Activated naive CD4-positive, alpha-beta T cell treated with anti-CD3 and anti-CD28 coated beads for 36 hours (primary cell): ENCODE measurements at regions not wholly inside any gene's neighbourhood (a gene's known extent, or its start where the extent isn't known, plus 50 kb on each side); places are given as distances from the start of the nearest gene placed in this dataset.
"Not testable (repeated sequence)": the region's sequence is repeated elsewhere in the genome, so short reads cannot be mapped to it uniquely, and the experiment has no call there.

ENCODE experiments used
- CTCF ChIA-PET: fragments of 350-600 bp; sonication (Branson Sonifier 250); formaldehyde crosslinking; loops from one replicate; lab custom pipeline; 2021; ENCODE audit warnings: antibody characterized with exemption; lab: Charles Lee
- DNase-seq: peaks from one replicate; pipeline ENCODE4 v3.0.0-alpha.2; 2020
- H3K27ac Mint-ChIP-seq: one replicate; pipeline ENCODE4 v1.8.0; 2021; ENCODE audit warnings: mild to moderate bottlenecking, mixed read lengths
- H3K27me3 Mint-ChIP-seq: one replicate; pipeline ENCODE4 v1.8.0; 2021; ENCODE audit warnings: low read depth, mixed read lengths
- H3K36me3 Mint-ChIP-seq: one replicate; pipeline ENCODE4 v1.8.0; 2021; ENCODE audit warnings: low read depth, mixed read lengths
- H3K4me1 Mint-ChIP-seq: one replicate; pipeline ENCODE4 v1.8.0; 2021; ENCODE audit warnings: low read depth, mixed read lengths
- H3K4me3 Mint-ChIP-seq: one replicate; pipeline ENCODE4 v1.8.0; 2021; ENCODE audit warnings: mild to moderate bottlenecking, moderate library complexity, mixed read lengths
- H3K9me3 Mint-ChIP-seq: one replicate; pipeline ENCODE4 v1.8.0; 2021; ENCODE audit warnings: mixed read lengths
- intact Hi-C: fragments of 100-400 bp; cut with micrococcal nuclease; formaldehyde crosslinking; loops from one replicate; pipeline ENCODE4 v1.15.1; 2023

GRCh38 chrY:16124630-16125317 is 1600.4 kb downstream of the NLGN4Y start:
- CTCF ChIA-PET = no interaction called here
- no peaks in the 10 kb centered on the region for H3K36me3 Mint-ChIP-seq
- DNase-seq = no peak
- H3K27me3 Mint-ChIP-seq = no peaks in the 10 kb centered on the region
- intact Hi-C loops = no loop called here
- peaks cover 3% of the 10 kb centered on the region for H3K9me3 Mint-ChIP-seq
- no peaks in the 10 kb centered on the region for H3K4me1 Mint-ChIP-seq
- no peak overlapping the region for H3K4me3 Mint-ChIP-seq
- no peak overlapping the region for H3K27ac Mint-ChIP-seq

DNA sequence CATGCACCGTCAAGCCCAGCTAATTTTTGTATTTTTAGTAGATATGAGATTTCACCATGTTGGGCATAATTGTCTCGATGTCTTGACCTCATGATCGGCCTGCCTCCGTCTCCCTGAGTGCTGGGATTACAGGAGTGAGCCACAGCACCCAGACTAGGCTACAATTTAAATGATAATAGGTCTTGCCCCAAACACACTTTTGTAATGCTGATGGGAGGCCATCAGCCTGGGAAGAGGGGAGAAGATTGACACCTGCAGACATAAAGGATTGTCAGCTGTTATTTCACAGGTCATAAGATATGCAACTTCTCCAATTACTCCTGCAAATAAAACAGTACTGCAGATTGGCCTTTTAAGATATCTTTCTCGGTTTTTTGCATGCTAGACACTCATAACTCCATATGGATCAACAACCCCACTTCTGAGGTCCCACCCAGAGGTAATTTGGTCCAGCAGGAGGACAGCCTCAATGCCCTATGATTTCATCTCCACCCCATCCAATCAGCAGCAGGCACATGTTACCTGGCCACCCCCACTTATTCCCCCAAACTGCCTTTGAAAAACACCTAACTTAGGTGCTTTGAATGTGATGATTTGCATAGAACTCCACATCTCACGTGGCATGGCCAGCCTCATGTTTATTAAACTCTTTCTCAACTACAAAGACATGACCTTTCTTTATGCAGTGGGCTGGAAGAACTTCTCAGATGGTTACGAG is 1612.4 kb downstream of the NLGN4Y start:
- Mint-ChIP-seq H3K4me3 (no peak overlapping the region), H3K9me3 (no peaks in the 10 kb centered on the region), H3K36me3 (no peaks in the 10 kb centered on the region), H3K27me3 (no peaks in the 10 kb centered on the region), H3K4me1 (no peaks in the 10 kb centered on the region), H3K27ac (no peak overlapping the region)
- no peak for DNase-seq
- intact Hi-C loops = no loop called here
- CTCF ChIA-PET = no interaction called here

DNA sequence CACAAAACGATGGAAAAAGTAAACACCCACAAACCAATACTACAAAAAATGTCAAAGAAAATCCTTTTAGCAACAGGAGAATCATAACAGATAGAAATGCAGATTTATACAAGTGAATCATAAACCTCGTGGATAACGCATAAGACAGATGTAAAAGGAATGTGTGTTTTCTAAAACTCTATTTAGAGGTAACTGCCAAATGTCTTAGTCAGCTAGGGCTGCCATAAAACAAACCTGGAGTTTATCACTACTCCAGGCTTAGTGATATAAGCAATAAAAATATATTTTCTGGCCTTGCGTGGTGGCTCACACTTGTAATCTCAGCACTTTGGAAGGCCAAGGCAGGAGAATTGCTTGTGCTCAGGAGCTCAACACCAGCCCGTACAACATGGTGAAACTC is 1633.5 kb downstream of the NLGN4Y start:
- Mint-ChIP-seq H3K9me3 (no peaks in the 10 kb centered on the region), H3K27me3 (no peaks in the 10 kb centered on the region)
- no peak for DNase-seq

DNA sequence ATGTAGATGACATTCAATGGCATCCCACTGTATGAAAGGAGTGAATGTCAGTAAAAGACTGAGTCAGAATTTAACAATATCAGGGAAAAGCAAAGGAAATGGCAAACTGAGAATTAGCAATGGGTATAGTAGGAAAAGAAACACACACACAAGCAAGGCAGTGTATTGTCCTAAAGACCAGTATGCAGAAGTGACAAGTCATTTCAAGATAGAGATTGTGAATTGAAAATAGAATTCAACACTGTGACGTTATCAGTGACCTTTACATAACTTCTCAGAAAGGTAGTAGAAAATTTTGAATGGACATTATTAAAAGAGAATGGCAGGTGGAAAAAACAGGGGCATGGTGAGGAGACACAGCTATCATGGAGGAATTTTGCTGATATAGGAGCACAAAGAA is 1651.4 kb downstream of the NLGN4Y start:
- H3K27ac Mint-ChIP-seq, H3K9me3 Mint-ChIP-seq, H3K36me3 Mint-ChIP-seq, CTCF ChIA-PET, DNase-seq, H3K4me1 Mint-ChIP-seq, H3K4me3 Mint-ChIP-seq, intact Hi-C loops, H3K27me3 Mint-ChIP-seq: not testable (repeated sequence)

More for the DNA sequence above, 1633.5 kb downstream of the NLGN4Y start:
- Mint-ChIP-seq H3K4me1 (no peaks in the 10 kb centered on the region), H3K4me3 (no peak overlapping the region), H3K36me3 (no peaks in the 10 kb centered on the region), H3K27ac (no peak overlapping the region)
- intact Hi-C loops = no loop called here
- CTCF ChIA-PET = no interaction called here

DNA sequence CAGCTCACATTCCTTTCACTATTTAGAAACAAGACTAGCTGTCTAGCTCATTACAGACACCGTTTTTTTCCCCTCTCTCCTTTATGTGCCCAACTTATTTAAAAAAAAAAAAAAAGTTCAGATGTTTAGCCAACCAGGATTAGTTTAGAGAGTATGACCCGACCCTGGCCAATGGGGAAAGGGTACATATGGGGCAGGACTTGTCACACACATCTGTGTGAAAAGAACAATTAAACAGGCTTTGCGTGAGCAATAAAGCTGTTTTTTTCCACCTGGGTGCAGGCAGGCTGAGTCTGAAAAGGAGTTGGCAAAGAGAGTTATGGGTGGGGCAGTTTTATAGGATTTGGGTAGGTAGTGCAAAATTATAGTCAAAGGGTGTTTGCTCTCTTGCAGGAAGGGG is 1674.5 kb downstream of the CDY2B start:
- H3K27ac Mint-ChIP-seq, H3K4me3 Mint-ChIP-seq, H3K4me1 Mint-ChIP-seq, intact Hi-C loops, CTCF ChIA-PET, DNase-seq, H3K9me3 Mint-ChIP-seq, H3K36me3 Mint-ChIP-seq, H3K27me3 Mint-ChIP-seq: not testable (repeated sequence)

DNA sequence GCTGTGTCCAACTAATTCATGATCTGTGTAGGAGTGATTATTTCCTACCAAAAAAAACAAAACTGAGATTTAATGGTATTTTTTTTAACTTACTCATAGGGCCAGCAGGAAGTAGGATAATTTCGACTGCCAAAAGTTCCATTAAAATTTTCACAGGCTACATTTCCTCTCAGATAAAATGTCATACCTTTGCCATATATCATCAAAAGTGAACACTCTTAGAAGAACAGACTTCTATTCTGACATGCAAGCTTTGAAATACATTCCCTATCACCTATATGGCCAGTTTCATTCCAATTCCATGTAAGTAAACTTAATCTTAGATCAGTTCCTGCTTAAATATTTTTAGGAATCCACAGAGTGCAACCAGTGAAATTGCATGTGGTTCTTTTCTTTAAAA is 1636.7 kb downstream of the CDY2B start:
- intact Hi-C loops, H3K27me3 Mint-ChIP-seq, H3K27ac Mint-ChIP-seq, H3K9me3 Mint-ChIP-seq, H3K4me1 Mint-ChIP-seq, H3K4me3 Mint-ChIP-seq, H3K36me3 Mint-ChIP-seq, DNase-seq, CTCF ChIA-PET: not testable (repeated sequence)

- DNase-seq, H3K4me1 Mint-ChIP-seq, CTCF ChIA-PET, intact Hi-C loops, H3K36me3 Mint-ChIP-seq, H3K27me3 Mint-ChIP-seq, H3K27ac Mint-ChIP-seq, H3K9me3 Mint-ChIP-seq, H3K4me3 Mint-ChIP-seq: not testable (repeated sequence)
Observed at GRCh38 chrY:16254551-16255295, 1625.3 kb downstream of the CDY2B start.

DNA sequence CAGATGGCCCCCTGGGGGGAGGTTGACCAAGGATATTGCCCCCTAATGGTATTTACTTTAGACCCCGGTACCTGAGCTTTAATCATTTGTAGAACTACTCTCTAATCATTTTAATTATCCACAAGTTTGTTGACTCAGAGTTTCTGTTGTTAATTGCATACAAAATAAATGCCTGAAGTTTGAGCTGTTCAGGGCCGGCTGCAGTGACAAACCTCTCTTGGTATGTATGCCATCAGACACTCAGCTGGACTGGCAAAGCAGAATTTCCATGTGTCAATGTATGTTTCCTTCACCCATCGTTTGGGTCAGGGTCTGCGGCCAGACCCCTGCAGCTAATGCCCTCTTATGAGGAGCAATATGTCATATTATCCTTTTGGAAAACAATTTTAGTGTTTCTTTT is 1624.2 kb downstream of the CDY2B start:
- H3K27me3 Mint-ChIP-seq, H3K4me3 Mint-ChIP-seq, H3K27ac Mint-ChIP-seq, intact Hi-C loops, H3K9me3 Mint-ChIP-seq, H3K36me3 Mint-ChIP-seq, CTCF ChIA-PET, H3K4me1 Mint-ChIP-seq, DNase-seq: not testable (repeated sequence)
